H9 (cell line): ENCODE measurements at regions not wholly inside any gene's neighbourhood (a gene's known extent, or its start where the extent isn't known, plus 50 kb on each side); places are given as distances from the start of the nearest gene placed in this dataset.

Source experiments
- DNase-seq: peaks from one replicate; pipeline ENCODE4 v3.0.0-alpha.2; 2017
- H2AFZ ChIP-seq: one replicate; pipeline ENCODE4 v1.6.1; 2013; ENCODE audit warnings: mild to moderate bottlenecking, low read length, control low read depth, moderate library complexity
- H2AK5ac ChIP-seq: 2 replicates; pipeline ENCODE4 v1.6.1; 2013; ENCODE audit warnings: low read length, control low read depth, mixed read lengths; ENCODE audit not compliant: insufficient read length
- H2BK120ac ChIP-seq: one replicate; pipeline ENCODE4 v1.6.1; 2013; ENCODE audit warnings: low read depth, mild to moderate bottlenecking, low read length, control low read depth, inconsistent platforms; ENCODE audit not compliant: poor library complexity, severe bottlenecking
- H2BK12ac ChIP-seq: 2 replicates; pipeline ENCODE4 v1.6.1; 2013; ENCODE audit warnings: low read length, control low read depth, mixed read lengths, low read depth; ENCODE audit not compliant: insufficient read length
- H2BK15ac ChIP-seq: 2 replicates; pipeline ENCODE4 v1.6.1; 2013; ENCODE audit warnings: low read depth, low read length, control low read depth
- H2BK20ac ChIP-seq: one replicate; pipeline ENCODE4 v1.6.1; 2013; ENCODE audit warnings: low read depth, mild to moderate bottlenecking, low read length, control low read depth, inconsistent platforms; ENCODE audit not compliant: poor library complexity, severe bottlenecking
- H2BK5ac ChIP-seq: 2 replicates; pipeline ENCODE4 v1.6.1; 2013; ENCODE audit warnings: low read length, control low read depth, mixed read lengths; ENCODE audit not compliant: insufficient read length
- H3K14ac ChIP-seq: 2 replicates; pipeline ENCODE4 v1.6.1; 2013; ENCODE audit warnings: low read length, control low read depth; ENCODE audit not compliant: insufficient read depth
- H3K18ac ChIP-seq: 2 replicates; pipeline ENCODE4 v1.6.1; 2013; ENCODE audit warnings: low read depth, mild to moderate bottlenecking, mixed read lengths, low read length, control low read depth; ENCODE audit not compliant: insufficient read length
- H3K23ac ChIP-seq: 2 replicates; pipeline ENCODE4 v1.6.1; 2013; ENCODE audit warnings: low read length, control low read depth, mixed read lengths, low read depth; ENCODE audit not compliant: insufficient read length
- H3K23me2 ChIP-seq: 2 replicates; pipeline ENCODE4 v1.6.1; 2013; ENCODE audit warnings: low read depth, mild to moderate bottlenecking, mixed read lengths, low read length, control low read depth; ENCODE audit not compliant: insufficient read length, poor library complexity, severe bottlenecking
- H3K27ac ChIP-seq: 2 replicates; pipeline ENCODE4 v1.5.1; 2013; ENCODE audit warnings: low read length, control low read depth, mixed read lengths, low read depth; ENCODE audit not compliant: insufficient read length
- H3K27me3 ChIP-seq: 2 replicates; pipeline ENCODE4 v1.6.1; 2013; ENCODE audit warnings: low read length, control low read depth, inconsistent platforms; ENCODE audit not compliant: insufficient read depth
- H3K4ac ChIP-seq: 2 replicates; pipeline ENCODE4 v1.6.1; 2013; ENCODE audit warnings: low read depth, mild to moderate bottlenecking, control low read depth, inconsistent platforms, low read length, moderate library complexity
- H3K4me1 ChIP-seq: 2 replicates; pipeline ENCODE4 v1.6.1; 2013; ENCODE audit warnings: low read length, control low read depth, inconsistent platforms; ENCODE audit not compliant: insufficient read depth
- H3K4me2 ChIP-seq: 2 replicates; pipeline ENCODE4 v1.6.1; 2013; ENCODE audit warnings: low read length, control low read depth, mixed read lengths; ENCODE audit not compliant: insufficient read length, insufficient read depth
- H3K56ac ChIP-seq: 2 replicates; pipeline ENCODE4 v1.6.1; 2013; ENCODE audit warnings: low read depth, mild to moderate bottlenecking, mixed read lengths, low read length, control low read depth; ENCODE audit not compliant: insufficient read length
- H3K79me1 ChIP-seq: 2 replicates; pipeline ENCODE4 v1.6.1; 2013; ENCODE audit warnings: low read depth, mild to moderate bottlenecking, moderate library complexity, low read length, control low read depth, inconsistent platforms; ENCODE audit not compliant: insufficient read depth, poor library complexity, severe bottlenecking
- H3K79me2 ChIP-seq: 2 replicates; pipeline ENCODE4 v1.6.1; 2013; ENCODE audit warnings: low read length, control low read depth, inconsistent platforms; ENCODE audit not compliant: insufficient read depth
- H3K9ac ChIP-seq: 2 replicates; pipeline ENCODE4 v1.6.1; 2013; ENCODE audit warnings: low read length, control low read depth, mixed read lengths; ENCODE audit not compliant: insufficient read length; ENCODE audit errors: extremely low read depth
- H3K9me3 ChIP-seq: one replicate; pipeline ENCODE4 v1.6.1; 2013; ENCODE audit warnings: low read depth, low read length, inconsistent platforms; ENCODE audit not compliant: control insufficient read depth
- H3T11ph ChIP-seq: one replicate; pipeline ENCODE4 v1.6.1; 2013; ENCODE audit warnings: mild to moderate bottlenecking, low read length, control low read depth, inconsistent platforms
- H4K20me1 ChIP-seq: one replicate; pipeline ENCODE4 v1.6.1; 2013; ENCODE audit not compliant: control insufficient read depth, insufficient read length, insufficient read depth
- H4K5ac ChIP-seq: 2 replicates; pipeline ENCODE4 v1.6.1; 2013; ENCODE audit warnings: low read depth, mild to moderate bottlenecking, mixed read lengths, low read length, control low read depth; ENCODE audit not compliant: insufficient read length
- H4K8ac ChIP-seq: replicated peaks from 2 replicates; pipeline ENCODE4 v1.6.1; 2013; ENCODE audit warnings: low read length, control low read depth, mixed read lengths, low read depth; ENCODE audit not compliant: insufficient read length
- H4K91ac ChIP-seq: 2 replicates; pipeline ENCODE4 v1.6.1; 2013; ENCODE audit warnings: low read depth, mild to moderate bottlenecking, moderate library complexity, mixed read lengths, low read length, control low read depth; ENCODE audit not compliant: insufficient read length
- H3K27ac Mint-ChIP-seq, 3 experiments: 2 replicates in 2 of 3; 3 replicates in 1 of 3; pipeline ENCODE4 v1.8.0; 2020 to 2021; ENCODE audit warnings: mixed read lengths in 3 of 3, mild to moderate bottlenecking in 1 of 3, moderate library complexity in 1 of 3
- H3K27me3 Mint-ChIP-seq: 2 replicates; pipeline ENCODE4 v1.8.0; 2021; ENCODE audit warnings: low read depth, mild to moderate bottlenecking, moderate library complexity, mixed read lengths
- H3K36me3 Mint-ChIP-seq, 3 experiments: 2 replicates in 2 of 3; 3 replicates in 1 of 3; pipeline ENCODE4 v1.8.0; 2020 to 2021; ENCODE audit warnings: low read depth in 3 of 3, mixed read lengths in 3 of 3; ENCODE audit not compliant: insufficient read depth in 1 of 3
- H3K4me1 Mint-ChIP-seq, 2 experiments: 2 replicates each; pipeline ENCODE4 v1.8.0; 2020; ENCODE audit warnings: mixed read lengths in 2 of 2
- H3K4me3 Mint-ChIP-seq, 2 experiments: 2 replicates in 1 of 2; 3 replicates in 1 of 2; pipeline ENCODE4 v1.8.0; 2020 to 2021; ENCODE audit warnings: mild to moderate bottlenecking in 2 of 2, mixed read lengths in 2 of 2, moderate library complexity in 1 of 2
- H3K9me3 Mint-ChIP-seq, 2 experiments: 2 replicates in 1 of 2; 3 replicates in 1 of 2; pipeline ENCODE4 v1.8.0; 2020; ENCODE audit warnings: mild to moderate bottlenecking in 2 of 2, mixed read lengths in 2 of 2, moderate library complexity in 1 of 2
- CTCF ChIP-seq: fragments of 200-600 bp; sonication (generic); conservative IDR thresholded peaks from 3 replicates; pipeline ENCODE4 v1.8.0; 2021; ENCODE audit warnings: antibody characterized with exemption, mild to moderate bottlenecking
- WGBS: extraction: QIAGEN DNeasy Blood & Tissue Kit; methylation state at CpG from one replicate; pipeline ENCODE4 v1.1.7; 2013; ENCODE audit warnings: missing lambda C conversion rate, low lambda C conversion rate, mixed read lengths; ENCODE audit not compliant: insufficient read length; ENCODE audit errors: extremely low coverage; 5-methylcytosine and 5-hydroxymethylcytosine counted together

- Mint-ChIP-seq H3K27ac (no peak overlapping the region), H3K27me3 (no peaks in the 10 kb centered on the region; the same call in none of the 2 replicates), H3K36me3 (peaks cover 10 to 21% (median 20%) of the 10 kb centered on the region in 3 experiments; a peak in 6 of 7 replicates), H3K4me1 (no peaks in the 10 kb centered on the region), H3K4me3 (no peak overlapping the region), H3K9me3 (peaks cover 93 to 98% of the 10 kb centered on the region in 2 experiments)
- H3K4me1 ChIP-seq = no peaks in the 10 kb centered on the region
- no CpG with 5 or more reads among the region's 4 CpGs for WGBS
- H4K20me1 ChIP-seq = no peaks in the 10 kb centered on the region
- H2AK5ac ChIP-seq = no peak overlapping the region
- H3K14ac ChIP-seq = no peak overlapping the region
- no peak for TF ChIP-seq CTCF
- H3K23ac ChIP-seq = no peak overlapping the region
- H2BK20ac ChIP-seq = no peak overlapping the region
- H3K4me2 ChIP-seq = no peak overlapping the region
- no peak overlapping the region for H2BK120ac ChIP-seq
- H4K8ac ChIP-seq = no peak overlapping the region
- H3K9me3 ChIP-seq = peaks cover 91% of the 10 kb centered on the region
- H3K18ac ChIP-seq = no peak overlapping the region
- H4K5ac ChIP-seq = no peak overlapping the region
- H3K27me3 ChIP-seq = no peaks in the 10 kb centered on the region
- H3K4ac ChIP-seq = no peak overlapping the region
- no peak for DNase-seq
- H2BK12ac ChIP-seq = no peak overlapping the region
- no peak overlapping the region for H3K27ac ChIP-seq
- H4K91ac ChIP-seq = no peak overlapping the region
- H3K56ac ChIP-seq = no peak overlapping the region
- no peak overlapping the region for H2AFZ ChIP-seq
- no peaks in the 10 kb centered on the region for H3K79me1 ChIP-seq
- no peak overlapping the region for H2BK5ac ChIP-seq
- H3K79me2 ChIP-seq = no peaks in the 10 kb centered on the region
- no peak overlapping the region for H3K9ac ChIP-seq
- H3T11ph ChIP-seq = no peak overlapping the region
- no peaks in the 10 kb centered on the region for H3K23me2 ChIP-seq
- no peak overlapping the region for H2BK15ac ChIP-seq
Observed at GRCh38 chr7:57245206-57245605, 113.0 kb upstream of the ZNF479 start.
